CD4-positive, alpha-beta T cell (primary cell): ENCODE measurements at regions not wholly inside any gene's neighbourhood (a gene's known extent, or its start where the extent isn't known, plus 50 kb on each side); places are given as distances from the start of the nearest gene placed in this dataset.

Experiments used
- ATAC-seq: fragments of 200-7000 bp; cut with Tn5 transposase; one replicate; pipeline ENCODE4 v1.10.0; 2022; ENCODE audit warnings: mild to moderate bottlenecking; ENCODE audit not compliant: poor library complexity
- CTCF ChIA-PET: fragments of 350-600 bp; sonication (Branson Sonifier 250); formaldehyde crosslinking; loops from one replicate; lab custom pipeline; 2021; ENCODE audit warnings: antibody characterized with exemption, inconsistent platforms; lab: Charles Lee
- POLR2A ChIA-PET: fragments of 350-600 bp; sonication (Branson Sonifier 250); formaldehyde crosslinking; loops from one replicate; lab custom pipeline; 2021; ENCODE audit warnings: antibody characterized with exemption, inconsistent platforms; lab: Charles Lee
- DNase-seq, 14 experiments: peaks; one replicate each; pipeline ENCODE4 v3.0.0-alpha.2; 2013 to 2020; ENCODE audit warnings: mixed read lengths in 2 of 14
- H3K27ac ChIP-seq, 2 donors: one replicate each; pipeline versions ENCODE4 v1.5.1 to v1.7.0; 2013; ENCODE audit warnings: low read length in 2 of 2, low read depth in 1 of 2, mild to moderate bottlenecking in 1 of 2
- H3K27me3 ChIP-seq, 2 experiments: 1 replicate in 1 of 2; 2 replicates in 1 of 2; pipeline versions ENCODE4 v1.6.1 to v1.7.0; 2013; ENCODE audit warnings: low read length in 2 of 2, control low read depth in 1 of 2, mild to moderate bottlenecking in 1 of 2, moderate library complexity in 1 of 2; ENCODE audit not compliant: insufficient read depth in 2 of 2, control insufficient read depth in 1 of 2
- H3K36me3 ChIP-seq: one replicate; pipeline ENCODE4 v1.6.1; 2013; ENCODE audit warnings: low read length, control low read depth; ENCODE audit not compliant: insufficient read depth
- H3K4me1 ChIP-seq: one replicate; pipeline ENCODE4 v1.6.1; 2013; ENCODE audit warnings: low read length, control low read depth; ENCODE audit not compliant: insufficient read depth
- H3K4me3 ChIP-seq: one replicate; pipeline ENCODE4 v1.5.1; 2013; ENCODE audit warnings: mild to moderate bottlenecking, low read length, moderate library complexity
- H3K9me3 ChIP-seq, 2 experiments: 1 replicate in 1 of 2; 2 replicates in 1 of 2; pipeline versions ENCODE4 v1.6.1 to v1.7.0; 2013; ENCODE audit warnings: low read length in 2 of 2, mild to moderate bottlenecking in 2 of 2, control low read depth in 1 of 2, moderate library complexity in 1 of 2; ENCODE audit not compliant: control insufficient read depth in 1 of 2, insufficient read depth in 1 of 2
- H3K27ac Mint-ChIP-seq: one replicate; pipeline ENCODE4 v1.8.0; 2020; ENCODE audit warnings: mixed read lengths
- H3K27me3 Mint-ChIP-seq: one replicate; pipeline ENCODE4 v1.8.0; 2021; ENCODE audit warnings: mixed read lengths
- H3K36me3 Mint-ChIP-seq: one replicate; pipeline ENCODE4 v1.8.0; 2021; ENCODE audit warnings: low read depth, mixed read lengths
- H3K4me1 Mint-ChIP-seq: one replicate; pipeline ENCODE4 v1.8.0; 2021; ENCODE audit warnings: low read depth, mixed read lengths
- H3K4me3 Mint-ChIP-seq: one replicate; pipeline ENCODE4 v1.8.0; 2020; ENCODE audit warnings: mild to moderate bottlenecking, mixed read lengths
- H3K9me3 Mint-ChIP-seq: one replicate; pipeline ENCODE4 v1.8.0; 2020; ENCODE audit warnings: mixed read lengths
- CTCF ChIP-seq: fragments of 200-600 bp; IDR thresholded peaks from one replicate; pipeline ENCODE4 v1.8.0; 2022; ENCODE audit warnings: antibody characterized with exemption, mild to moderate bottlenecking
- intact Hi-C, 2 experiments: fragments of 100-400 bp; cut with DNase I in 1 of 2; cut with micrococcal nuclease in 1 of 2; formaldehyde crosslinking; loops; one replicate each; pipeline versions ENCODE4 v1.15.1 to v1.9.0; 2023 to 2025; cut with DNase I, micrococcal nuclease

DNA sequence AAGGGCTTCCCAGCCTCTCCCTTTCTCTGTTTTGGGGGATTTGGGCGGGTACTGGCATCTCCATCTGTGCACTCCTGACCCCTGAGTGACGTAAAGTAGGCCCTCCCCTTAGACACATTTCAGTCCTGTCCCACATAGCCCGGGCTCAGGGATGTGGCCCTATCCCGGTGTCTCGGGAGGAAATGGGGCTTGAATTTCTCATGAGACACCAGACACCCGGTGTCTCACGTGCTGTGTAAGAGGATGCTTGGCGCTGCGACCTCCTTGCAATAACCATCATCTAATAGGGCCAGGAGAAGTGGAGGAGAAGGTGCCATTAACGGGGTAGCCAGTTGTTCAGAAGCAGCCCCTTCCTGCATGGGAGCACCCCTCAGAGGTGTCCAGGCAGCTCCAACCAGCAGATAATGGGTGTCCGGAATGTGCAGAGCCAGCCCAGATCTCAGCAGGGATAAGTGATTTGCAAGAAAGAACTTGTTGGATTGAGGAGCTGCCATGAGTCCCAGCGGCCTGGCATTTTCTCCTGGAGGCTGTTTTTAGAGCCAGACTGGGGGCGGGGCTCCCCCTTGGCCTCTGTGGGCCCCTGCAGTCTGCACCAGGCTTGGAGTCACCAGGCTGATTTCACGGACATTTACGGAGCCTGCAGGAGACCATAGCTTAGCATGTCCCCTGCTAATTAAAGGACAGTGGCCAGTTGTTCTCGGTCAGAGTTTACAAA, 372.0 kb downstream of the PREX1 start:
- Histone ChIP-seq H3K36me3 (no peaks in the 10 kb centered on the region), H3K4me1 (no peaks in the 10 kb centered on the region), H3K27me3 (peaks cover 0 to 4% of the 10 kb centered on the region in 2 experiments), H3K9me3 (peaks cover 0 to 3% of the 10 kb centered on the region in 2 experiments), H3K4me3 (no peak overlapping the region), H3K27ac (no peak overlapping the region)
- H3K27ac Mint-ChIP-seq, result no peak overlapping the region
- intact Hi-C loops, result no loop called here
- DNase-seq, result no peak
- H3K4me1 Mint-ChIP-seq, result no peaks in the 10 kb centered on the region
- ChIA-PET POLR2A (no interaction called here), CTCF (no interaction called here)
- no peak for ATAC-seq
- no peak for TF ChIP-seq CTCF
- H3K9me3 Mint-ChIP-seq, result no peaks in the 10 kb centered on the region
- no peaks in the 10 kb centered on the region for H3K36me3 Mint-ChIP-seq
- no peak overlapping the region for H3K4me3 Mint-ChIP-seq
- H3K27me3 Mint-ChIP-seq, result peaks cover 22% of the 10 kb centered on the region

DNA sequence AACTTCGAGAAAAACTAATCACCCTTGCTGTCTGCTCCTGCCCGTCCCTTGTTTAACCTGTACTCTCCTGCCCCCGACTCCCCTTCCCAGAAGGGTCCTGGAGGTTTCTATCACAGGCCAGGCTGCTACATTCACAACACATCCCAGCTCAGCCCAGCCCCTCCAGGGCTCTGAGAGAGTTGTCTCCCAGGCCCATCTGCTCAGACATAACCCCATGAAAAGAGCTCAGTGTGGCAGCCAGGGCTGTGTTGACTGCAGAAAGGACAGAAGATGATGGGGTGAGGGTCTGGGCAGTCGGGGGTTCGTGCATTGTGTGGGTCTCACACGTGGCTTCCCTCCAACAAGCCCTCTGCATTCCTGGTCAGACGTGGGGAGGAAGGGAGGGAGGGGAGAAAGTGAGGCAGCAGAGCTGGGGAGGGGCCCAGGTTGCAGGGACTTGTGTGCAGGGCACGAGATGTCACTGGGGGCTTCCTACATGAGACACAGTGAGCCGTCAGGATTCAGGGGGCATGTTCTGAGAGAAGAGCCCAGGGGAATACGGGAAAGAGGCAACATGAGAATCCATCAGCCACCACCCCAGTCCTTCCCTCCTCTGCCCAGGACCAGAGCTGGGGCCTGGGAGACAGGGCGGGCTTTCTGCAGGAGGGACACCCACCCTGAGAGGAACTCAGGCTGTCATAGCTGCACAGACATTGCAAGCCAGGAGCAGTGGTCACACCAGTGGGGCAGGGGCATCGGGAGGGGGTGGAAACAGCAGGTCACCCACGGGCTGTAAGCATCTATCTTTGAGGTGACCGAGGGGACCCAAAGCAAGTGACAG, 372.9 kb downstream of the PREX1 start:
- ChIA-PET CTCF (no interaction called here), POLR2A (no interaction called here)
- DNase-seq (no peak), ATAC-seq (no peak)
- H3K4me3 ChIP-seq, result no peak overlapping the region
- no peak overlapping the region for H3K27ac ChIP-seq
- intact Hi-C loops, result no loop called here
- no peak for TF ChIP-seq CTCF
- Mint-ChIP-seq H3K36me3 (no peaks in the 10 kb centered on the region), H3K4me1 (no peaks in the 10 kb centered on the region), H3K27me3 (peaks cover 22% of the 10 kb centered on the region), H3K4me3 (no peak overlapping the region), H3K27ac (no peak overlapping the region), H3K9me3 (no peaks in the 10 kb centered on the region)
- H3K27me3 ChIP-seq, result peaks cover 0 to 4% of the 10 kb centered on the region in 2 experiments
- H3K36me3 ChIP-seq, result no peaks in the 10 kb centered on the region
- H3K9me3 ChIP-seq, result peaks cover 0 to 5% of the 10 kb centered on the region in 2 experiments
- H3K4me1 ChIP-seq, result no peaks in the 10 kb centered on the region

- Histone ChIP-seq H3K36me3 (no peaks in the 10 kb centered on the region), H3K27me3 (peaks cover 0 to 4% of the 10 kb centered on the region in 2 experiments), H3K4me1 (no peaks in the 10 kb centered on the region), H3K27ac (no peak overlapping the region), H3K4me3 (no peak overlapping the region), H3K9me3 (peaks cover 0 to 5% of the 10 kb centered on the region in 2 experiments)
- Mint-ChIP-seq H3K4me1 (no peaks in the 10 kb centered on the region), H3K4me3 (no peak overlapping the region), H3K9me3 (no peaks in the 10 kb centered on the region), H3K27me3 (peaks cover 22% of the 10 kb centered on the region), H3K27ac (no peak overlapping the region), H3K36me3 (no peaks in the 10 kb centered on the region)
- CTCF ChIA-PET, result no interaction called here
- POLR2A ChIA-PET, result no interaction called here
- TF ChIP-seq CTCF, result no peak
- DNase-seq (no peak), ATAC-seq (no peak)
- intact Hi-C loops, result no loop called here
These were observed 374.2 kb downstream of the PREX1 start for GRCh38 chr20:48453477-48454093.
